ENCODE measurements at regions not wholly inside any gene's neighbourhood (a gene's known extent, or its start where the extent isn't known, plus 50 kb on each side); places are given as distances from the start of the nearest gene placed in this dataset.

DNA sequence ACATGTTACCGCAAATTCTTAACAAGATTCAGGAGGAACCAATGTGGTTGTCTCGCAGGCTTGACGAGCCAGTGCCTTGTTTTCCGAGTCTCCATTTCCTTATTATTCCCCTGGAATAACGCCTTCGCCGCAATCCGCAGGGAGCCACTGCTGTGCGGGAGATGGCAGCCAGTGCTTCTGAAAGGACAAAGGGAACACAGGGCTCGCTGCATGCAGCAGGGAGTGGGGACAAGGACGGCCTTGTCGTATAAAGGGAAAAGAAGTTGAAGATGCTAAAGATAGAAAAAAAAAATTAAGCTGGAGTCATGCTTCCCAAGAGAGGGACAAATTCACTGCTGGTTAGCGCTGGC, 221.4 kb downstream of the NDUFA10 start:
- TF ChIP-seq, protein P1, sequence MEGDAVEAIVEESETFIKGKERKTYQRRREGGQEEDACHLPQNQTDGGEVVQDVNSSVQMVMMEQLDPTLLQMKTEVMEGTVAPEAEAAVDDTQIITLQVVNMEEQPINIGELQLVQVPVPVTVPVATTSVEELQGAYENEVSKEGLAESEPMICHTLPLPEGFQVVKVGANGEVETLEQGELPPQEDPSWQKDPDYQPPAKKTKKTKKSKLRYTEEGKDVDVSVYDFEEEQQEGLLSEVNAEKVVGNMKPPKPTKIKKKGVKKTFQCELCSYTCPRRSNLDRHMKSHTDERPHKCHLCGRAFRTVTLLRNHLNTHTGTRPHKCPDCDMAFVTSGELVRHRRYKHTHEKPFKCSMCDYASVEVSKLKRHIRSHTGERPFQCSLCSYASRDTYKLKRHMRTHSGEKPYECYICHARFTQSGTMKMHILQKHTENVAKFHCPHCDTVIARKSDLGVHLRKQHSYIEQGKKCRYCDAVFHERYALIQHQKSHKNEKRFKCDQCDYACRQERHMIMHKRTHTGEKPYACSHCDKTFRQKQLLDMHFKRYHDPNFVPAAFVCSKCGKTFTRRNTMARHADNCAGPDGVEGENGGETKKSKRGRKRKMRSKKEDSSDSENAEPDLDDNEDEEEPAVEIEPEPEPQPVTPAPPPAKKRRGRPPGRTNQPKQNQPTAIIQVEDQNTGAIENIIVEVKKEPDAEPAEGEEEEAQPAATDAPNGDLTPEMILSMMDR (conservative IDR thresholded peaks at IDR 0.05 in 1 of 2, IDR thresholded peaks at IDR 0.05 in 1 of 2; ENCODE audit: low read depth in 1 of 2, low read length in 2 of 2), result no peak
- TF ChIP-seq EZH2 (IDR thresholded peaks at IDR 0.05; ENCODE audit: low read length, missing control alignments), result no peak
